HCT116 (cell line): ENCODE measurements at regions not wholly inside any gene's neighbourhood (a gene's known extent, or its start where the extent isn't known, plus 50 kb on each side); places are given as distances from the start of the nearest gene placed in this dataset.

Experiments used
- CTCF ChIP-seq, 3 experiments: fragments of 200-600 bp in 1 of 3; sonication (generic) in 1 of 3; IDR thresholded peaks in 2 of 3; conservative IDR thresholded peaks in 1 of 3; 2 replicates each; pipeline ENCODE4 v1.5.1; 2012 to 2017; ENCODE audit warnings: low read depth in 2 of 3, low read length in 2 of 3, antibody characterized with exemption in 1 of 3, borderline replicate concordance in 1 of 3, control low read depth in 1 of 3, mild to moderate bottlenecking in 1 of 3, mixed read lengths in 1 of 3, mixed run types in 1 of 3, moderate library complexity in 1 of 3; ENCODE audit not compliant: insufficient read depth in 1 of 3
- POLR2A ChIP-seq: IDR thresholded peaks from 2 replicates; pipeline ENCODE4 v1.7.0; 2011; ENCODE audit warnings: borderline replicate concordance; ENCODE audit not compliant: insufficient read depth, insufficient read length; ENCODE audit errors: extremely low read depth
- SIN3A ChIP-seq: IDR thresholded peaks from 2 replicates; pipeline ENCODE4 v1.6.1; 2012; ENCODE audit warnings: low read depth

GRCh38 chr5:56305001-56305950 lies 72.1 kb upstream of the ANKRD55 start:
- no peak for TF ChIP-seq POLR2A
- TF ChIP-seq CTCF (IDR thresholded peaks at IDR 0.05 in 2 of 3, conservative IDR thresholded peaks at IDR 0.05 in 1 of 3; ENCODE audit: borderline replicate concordance in 1 of 3, insufficient read depth in 1 of 3, low read depth in 2 of 3, low read length in 2 of 3) = no peak
- no peak for TF ChIP-seq SIN3A
